ENCODE measurements at regions not wholly inside any gene's neighbourhood (a gene's known extent, or its start where the extent isn't known, plus 50 kb on each side); places are given as distances from the start of the nearest gene placed in this dataset.

GRCh38 chr5:105982526-105982925, 1688.2 kb downstream of the EFNA5 start (continued):
- TF ChIP-seq MAX (IDR thresholded peaks at IDR 0.05), result no peak
- no peak for TF ChIP-seq FOXA2 (IDR thresholded peaks at IDR 0.05)
- TF ChIP-seq RAD21 (IDR thresholded peaks at IDR 0.05), result no peak
- TF ChIP-seq FOXA1 (IDR thresholded peaks at IDR 0.05), result no peak
- no peak for TF ChIP-seq SP1 (IDR thresholded peaks at IDR 0.05)
- no peak for TF ChIP-seq JUND (IDR thresholded peaks at IDR 0.05)

- Histone ChIP-seq H3K27ac (ENCODE audit: low read depth in 1 of 2, low read length in 2 of 2) (no peak overlapping the region), H3K9me3 (ENCODE audit: control insufficient read depth in 4 of 4, low read length in 3 of 4) (no peaks in the 10 kb centered on the region), H3K27me3 (ENCODE audit: control insufficient read depth in 4 of 4, insufficient read depth in 4 of 4, low read length in 3 of 4) (no peaks in the 10 kb centered on the region), H3K4me3 (ENCODE audit: low read depth in 1 of 3, low read length in 3 of 3) (no peak overlapping the region), H3K9ac (ENCODE audit: low read depth in 1 of 2, low read length in 2 of 2) (no peak overlapping the region), H3K4me1 (ENCODE audit: control insufficient read depth in 4 of 4, insufficient read depth in 4 of 4, low read length in 3 of 4) (no peaks in the 10 kb centered on the region), H3K36me3 (ENCODE audit: control insufficient read depth in 4 of 4, insufficient read depth in 3 of 4, low read depth in 1 of 4, low read length in 3 of 4) (no peaks in the 10 kb centered on the region)
- TF ChIP-seq CTCF (IDR thresholded peaks at IDR 0.05; ENCODE audit: low read depth, low read length, missing input control) (no peak), GABPA (IDR thresholded peaks at IDR 0.05 in 1 of 2, conservative IDR thresholded peaks at IDR 0.05 in 1 of 2) (no peak), FOXA1 (IDR thresholded peaks at IDR 0.05) (no peak), NR2F2 (IDR thresholded peaks at IDR 0.05) (no peak), REST (IDR thresholded peaks at IDR 0.05) (no peak), RXRA (IDR thresholded peaks at IDR 0.05) (no peak), MAX (IDR thresholded peaks at IDR 0.05) (no peak), JUND (IDR thresholded peaks at IDR 0.05) (no peak), ATF3 (IDR thresholded peaks at IDR 0.05) (no peak), YY1 (IDR thresholded peaks at IDR 0.05) (no peak), HNF4G (IDR thresholded peaks at IDR 0.05) (no peak), ZBTB33 (IDR thresholded peaks at IDR 0.05) (no peak), EGR1 (IDR thresholded peaks at IDR 0.05; ENCODE audit: low read depth in 2 of 2) (no peak)
- WGBS, result 76% methylated on average over 1 of the region's 1 CpG
- DNase-seq (ENCODE audit: low spot score), result no peak
Observed at GRCh38 chr5:105978011-105978410, 1692.7 kb downstream of the EFNA5 start.

Measured in liver (tissue), 8 donors.